Activated T-cell treated with anti-CD3 and anti-CD28 coated beads, Interleukin-2, amount 50 U/mL, for 48 hours (primary cell): ENCODE measurements at regions not wholly inside any gene's neighbourhood (a gene's known extent, or its start where the extent isn't known, plus 50 kb on each side); places are given as distances from the start of the nearest gene placed in this dataset.

Experiments used
- DNase-seq, 2 experiments: peaks; one replicate each; pipeline ENCODE4 v3.0.0-alpha.2; 2020

GRCh38 chr14:105836160-105836559 is 309.8 kb downstream of the TMEM121 start:
- no peak for DNase-seq

- no peak for DNase-seq
Observed at GRCh38 chr14:105836730-105837129, 310.3 kb downstream of the TMEM121 start.

- DNase-seq = no peak
Observed at GRCh38 chr14:105837349-105838063, 311.1 kb downstream of the TMEM121 start.

GRCh38 chr14:105838107-105838506 is 311.7 kb downstream of the TMEM121 start:
- no peak for DNase-seq

- no peak for DNase-seq
Observed at GRCh38 chr14:105838591-105839424, 312.4 kb downstream of the TMEM121 start.

- no peak for DNase-seq
Observed at GRCh38 chr14:105839425-105840265, 313.3 kb downstream of the TMEM121 start.

GRCh38 chr14:105840266-105841021 is 314.1 kb downstream of the TMEM121 start:
- no peak for DNase-seq

- DNase-seq = no peak
Observed at GRCh38 chr14:105841022-105842009, 314.9 kb downstream of the TMEM121 start.

GRCh38 chr14:105842105-105842504 is 315.7 kb downstream of the TMEM121 start:
- DNase-seq = peak in 1 of 2 experiments; percentile 11

GRCh38 chr14:105843444-105844046 is 317.2 kb downstream of the TMEM121 start:
- no peak for DNase-seq

GRCh38 chr14:105844047-105844630 is 317.8 kb downstream of the TMEM121 start:
- no peak for DNase-seq

GRCh38 chr14:105844810-105845724 is 318.7 kb downstream of the TMEM121 start:
- DNase-seq = peak in 1 of 2 experiments; percentile 11

- no peak for DNase-seq
Observed at GRCh38 chr14:105845725-105846309, 319.4 kb downstream of the TMEM121 start.

- DNase-seq = no peak
Observed at GRCh38 chr14:105846312-105846711, 319.9 kb downstream of the TMEM121 start.

- DNase-seq = no peak
Observed at GRCh38 chr14:105847400-105847799, 321.0 kb downstream of the TMEM121 start.

- DNase-seq = no peak
Observed at GRCh38 chr14:105848570-105848969, 322.2 kb downstream of the TMEM121 start.

GRCh38 chr14:105849933-105850626 is 323.7 kb downstream of the TMEM121 start:
- no peak for DNase-seq
